Endothelial cell of umbilical vein (primary cell): ENCODE measurements at regions not wholly inside any gene's neighbourhood (a gene's known extent, or its start where the extent isn't known, plus 50 kb on each side); places are given as distances from the start of the nearest gene placed in this dataset.

Source experiments
- BruUV-seq: library from RNA; stranded (reverse); fragments of 400-500 nt; replicated peaks from 2 replicates; lab custom pipeline; 2021; lab: Mats Ljungman, UMichigan
- CTCF ChIA-PET: fragments of 300-600, 350-600 bp; sonication (Branson Sonifier 250); formaldehyde crosslinking; loops from one replicate; lab custom pipeline; 2021; ENCODE audit warnings: antibody characterized with exemption, inconsistent platforms; lab: Charles Lee
- POLR2A ChIA-PET: fragments of 300-600, 350-600 bp; sonication (Branson Sonifier 250); formaldehyde crosslinking; loops from one replicate; lab custom pipeline; 2021; ENCODE audit warnings: antibody characterized with exemption, inconsistent platforms; lab: Charles Lee
- DNase-seq: peaks from one replicate; pipeline ENCODE4 v3.0.0-alpha.2; 2011; ENCODE audit warnings: low read depth, low spot score
- FAIRE-seq: peaks from 2 replicates; lab custom pipeline; 2011; peaks lifted over from hg19 to GRCh38; lab: Jason Lieb, UNC
- H2AFZ ChIP-seq: 2 replicates; pipeline ENCODE4 v1.6.0; 2012; ENCODE audit warnings: low read depth, low read length, control low read depth, inconsistent platforms
- H3K27ac ChIP-seq: 2 replicates; pipeline ENCODE4 v1.5.1; 2011; ENCODE audit warnings: low read depth, mild to moderate bottlenecking, control low read depth, low read length, moderate library complexity; ENCODE audit not compliant: insufficient read depth
- H3K27me3 ChIP-seq, 2 experiments: 2 replicates each; pipeline versions ENCODE4 v1.6.0 to v1.6.1; 2011; ENCODE audit warnings: low read length in 2 of 2, mixed read lengths in 1 of 2; ENCODE audit not compliant: control insufficient read depth in 2 of 2, insufficient read depth in 2 of 2
- H3K36me3 ChIP-seq, 2 experiments: 2 replicates in 1 of 2; 3 replicates in 1 of 2; pipeline ENCODE4 v1.5.1; 2011; ENCODE audit warnings: low read length in 2 of 2, mild to moderate bottlenecking in 1 of 2, moderate library complexity in 1 of 2; ENCODE audit not compliant: control insufficient read depth in 2 of 2, insufficient read depth in 2 of 2; ENCODE audit errors: extremely low read depth in 1 of 2
- H3K4me1 ChIP-seq: 3 replicates; pipeline ENCODE4 v1.5.1; 2011; ENCODE audit warnings: mild to moderate bottlenecking, low read length; ENCODE audit not compliant: control insufficient read depth, insufficient read depth; ENCODE audit errors: extremely low read depth
- H3K4me2 ChIP-seq: 2 replicates; pipeline ENCODE4 v1.6.1; 2011; ENCODE audit warnings: low read length, control low read depth, mixed read lengths; ENCODE audit not compliant: insufficient read depth
- H3K4me3 ChIP-seq, 3 experiments: fragments of 200-600 bp in 1 of 3; sonication (generic), shearing (Covaris generic) in 1 of 3; replicated peaks in 1 of 3; 2 replicates each; pipeline ENCODE4 v1.5.1; 2011 to 2016; ENCODE audit warnings: control low read depth in 3 of 3, low read length in 3 of 3, mild to moderate bottlenecking in 2 of 3, inconsistent platforms in 1 of 3, low read depth in 1 of 3, moderate library complexity in 1 of 3; ENCODE audit not compliant: insufficient read depth in 1 of 3
- H3K79me2 ChIP-seq: 2 replicates; pipeline ENCODE4 v1.6.0; 2012; ENCODE audit warnings: low read length, inconsistent platforms; ENCODE audit not compliant: control insufficient read depth, insufficient read depth
- H3K9ac ChIP-seq: replicated peaks from 2 replicates; pipeline ENCODE3; 2011; ENCODE audit warnings: low read length, control low read depth; ENCODE audit not compliant: insufficient read depth; ENCODE audit errors: extremely low read depth
- H3K9me1 ChIP-seq: replicated peaks from 3 replicates; pipeline ENCODE4 v1.6.0; 2011; ENCODE audit warnings: mild to moderate bottlenecking, low read length; ENCODE audit not compliant: control insufficient read depth, insufficient read depth; ENCODE audit errors: extremely low read depth
- H3K9me3 ChIP-seq: replicated peaks from 2 replicates; pipeline ENCODE4 v1.5.1; 2012; ENCODE audit warnings: low read length, inconsistent platforms; ENCODE audit not compliant: control insufficient read depth, insufficient read depth
- H4K20me1 ChIP-seq: replicated peaks from 2 replicates; pipeline ENCODE3; 2011; ENCODE audit warnings: mild to moderate bottlenecking, low read length; ENCODE audit not compliant: control insufficient read depth, insufficient read depth; ENCODE audit errors: extremely low read depth
- CTCF ChIP-seq, 2 donors: IDR thresholded peaks; 1 replicate in 1 of 2; 2 replicates in 1 of 2; pipeline ENCODE4 v1.5.1; 2011; ENCODE audit warnings: low read length in 2 of 2, mild to moderate bottlenecking in 2 of 2, moderate library complexity in 2 of 2, control low read depth in 1 of 2, inconsistent platforms in 1 of 2, low read depth in 1 of 2; ENCODE audit not compliant: insufficient read depth in 1 of 2; ENCODE audit errors: extremely low read depth in 1 of 2
- EZH2 ChIP-seq: IDR thresholded peaks from 2 replicates; pipeline ENCODE4 v1.6.1; 2012; ENCODE audit warnings: borderline replicate concordance, low read depth, mild to moderate bottlenecking, moderate library complexity, low read length, inconsistent platforms; ENCODE audit not compliant: severe bottlenecking
- FOS ChIP-seq: IDR thresholded peaks from 2 replicates; pipeline ENCODE4 v1.6.1; 2011; ENCODE audit warnings: mild to moderate bottlenecking, low read length, moderate library complexity, borderline replicate concordance; ENCODE audit not compliant: insufficient read depth
- GATA2 ChIP-seq: IDR thresholded peaks from 2 replicates; pipeline ENCODE4 v1.7.0; 2011; ENCODE audit warnings: low read depth, mild to moderate bottlenecking, moderate library complexity, mixed read lengths, low read length; ENCODE audit not compliant: insufficient read length, insufficient read depth
- JUN ChIP-seq: IDR thresholded peaks from 2 replicates; pipeline ENCODE4 v1.6.1; 2011; ENCODE audit warnings: borderline replicate concordance, low read depth; ENCODE audit not compliant: insufficient read length, insufficient read depth
- MAX ChIP-seq: IDR thresholded peaks from 2 replicates; pipeline ENCODE4 v1.6.1; 2011; ENCODE audit not compliant: insufficient read depth, insufficient read length
- MYC ChIP-seq: IDR thresholded peaks from one replicate; pipeline ENCODE4 v1.6.1; 2011; ENCODE audit warnings: mild to moderate bottlenecking, low read depth, low read length
- POLR2A ChIP-seq: IDR thresholded peaks from 2 replicates; pipeline ENCODE4 v1.6.1; 2012; ENCODE audit warnings: low read depth, mild to moderate bottlenecking, control low read depth, low read length
- POLR2AphosphoS5 ChIP-seq: IDR thresholded peaks from 2 replicates; pipeline ENCODE4 v1.6.1; 2012; ENCODE audit warnings: low read depth, mild to moderate bottlenecking, control low read depth, low read length, moderate library complexity; ENCODE audit not compliant: insufficient read depth
- dilution Hi-C: fragments of 300-500 bp; cut with MboI; formaldehyde crosslinking; loops from one replicate; pipeline ENCODE4 v1.15.0; 2019; ENCODE audit warnings: low sequenced_read_pairs; ENCODE audit not compliant: extremely low pct_ligation_motif_present
- intact Hi-C: fragments of 100-400 bp; cut with micrococcal nuclease; formaldehyde crosslinking; loops from one replicate; pipeline ENCODE4 v1.10.0; 2022

- no TSS peak for BruUV-seq
- no peaks in the 10 kb centered on the region for H3K27me3 ChIP-seq
- FAIRE-seq (no peak), DNase-seq (no peak)
- no peaks in the 10 kb centered on the region for H3K9me1 ChIP-seq
- H3K79me2 ChIP-seq, result no peaks in the 10 kb centered on the region
- no peak overlapping the region for H3K9ac ChIP-seq
- POLR2A ChIA-PET, result no interaction called here
- H3K4me3 ChIP-seq, result no peak overlapping the region
- H3K9me3 ChIP-seq, result no peaks in the 10 kb centered on the region
- H3K4me1 ChIP-seq, result no peaks in the 10 kb centered on the region
- H3K4me2 ChIP-seq, result no peak overlapping the region
- no peak overlapping the region for H3K27ac ChIP-seq
- H4K20me1 ChIP-seq, result no peaks in the 10 kb centered on the region
- dilution Hi-C loops, result no loop called here
- TF ChIP-seq CTCF (IDR thresholded peaks at IDR 0.05; ENCODE audit: extremely low read depth in 1 of 2, insufficient read depth in 1 of 2, low read depth in 1 of 2, low read length in 2 of 2) (no peak), FOS (no peak), EZH2 (no peak), GATA2 (no peak), JUN (no peak), POLR2AphosphoS5 (no peak), POLR2A (no peak), MAX (no peak), MYC (no peak)
- CTCF ChIA-PET, result interaction anchor here (1.0 kb wide), 1 partner anchor 9 kb away, joined by 3 read pairs; no protein-coding TSS in a partner anchor
- H3K36me3 ChIP-seq, result no peaks in the 10 kb centered on the region
- intact Hi-C loops, result no loop called here
- no peak overlapping the region for H2AFZ ChIP-seq
Observed at GRCh38 chr4:116391020-116391419, 694.4 kb downstream of the TRAM1L1 start.
